Brain pericyte (primary cell): ENCODE measurements at regions not wholly inside any gene's neighbourhood (a gene's known extent, or its start where the extent isn't known, plus 50 kb on each side); places are given as distances from the start of the nearest gene placed in this dataset.
"Not testable (repeated sequence)": the region's sequence is repeated elsewhere in the genome, so short reads cannot be mapped to it uniquely, and the experiment has no call there.

ENCODE experiments used
- DNase-seq: peaks from one replicate; pipeline ENCODE4 v3.0.0-alpha.2; 2012; ENCODE audit warnings: low read depth, low spot score

- no peak for DNase-seq
Measured at GRCh38 chr2:33712674-33713073, 113.6 kb upstream of the FAM98A start.

- DNase-seq, result no peak
Measured at GRCh38 chr2:33709951-33710350, 110.9 kb upstream of the FAM98A start.

- no peak for DNase-seq
Measured at GRCh38 chr2:33707312-33707711, 108.2 kb upstream of the FAM98A start.

- DNase-seq, result no peak
Measured at GRCh38 chr2:33706410-33706809, 107.3 kb upstream of the FAM98A start.

GRCh38 chr2:33704406-33704855 is 105.3 kb upstream of the FAM98A start:
- no peak for DNase-seq

- no peak for DNase-seq
Measured at GRCh38 chr2:33696234-33696633, 97.1 kb upstream of the FAM98A start.

GRCh38 chr2:33694904-33695303 is 95.8 kb upstream of the FAM98A start:
- DNase-seq, result no peak

- not testable (repeated sequence) for DNase-seq
Measured at GRCh38 chr2:33690686-33691085, 91.6 kb upstream of the FAM98A start.

- no peak for DNase-seq
Measured at GRCh38 chr2:33681364-33681757, 82.3 kb upstream of the FAM98A start.

- no peak for DNase-seq
Measured at GRCh38 chr2:33680644-33681363, 81.7 kb upstream of the FAM98A start.

GRCh38 chr2:33678436-33678835 is 79.3 kb upstream of the FAM98A start:
- DNase-seq, result no peak

- no peak for DNase-seq
Measured at GRCh38 chr2:33673937-33674336, 74.8 kb upstream of the FAM98A start.

- no peak for DNase-seq
Measured at GRCh38 chr2:33672896-33673295, 73.8 kb upstream of the FAM98A start.

GRCh38 chr2:33672389-33672788 is 73.3 kb upstream of the FAM98A start:
- DNase-seq, result no peak

- DNase-seq, result no peak
Measured at GRCh38 chr2:33671198-33671597, 72.1 kb upstream of the FAM98A start.

- no peak for DNase-seq
Measured at GRCh38 chr2:33670392-33670937, 71.4 kb upstream of the FAM98A start.

GRCh38 chr2:33666879-33667278 is 67.8 kb upstream of the FAM98A start:
- no peak for DNase-seq

GRCh38 chr2:33665039-33665438 is 65.9 kb upstream of the FAM98A start:
- no peak for DNase-seq

GRCh38 chr2:33660416-33661123 is 61.5 kb upstream of the FAM98A start:
- DNase-seq, result no peak

GRCh38 chr2:33655626-33656320 is 56.7 kb upstream of the FAM98A start:
- DNase-seq, result no peak

- DNase-seq, result no peak
Measured at GRCh38 chr2:33652830-33653229, 53.7 kb upstream of the FAM98A start.

GRCh38 chr2:33650171-33650570 is 51.1 kb upstream of the FAM98A start:
- no peak for DNase-seq
